HG03135 (cell line): ENCODE measurements at regions not wholly inside any gene's neighbourhood (a gene's known extent, or its start where the extent isn't known, plus 50 kb on each side); places are given as distances from the start of the nearest gene placed in this dataset.

Experiments used
- ATAC-seq: cut with Tn5 transposase; IDR thresholded peaks from one replicate; pipeline ENCODE4 v1.9.1; 2021; ENCODE audit warnings: mild to moderate bottlenecking, moderate library complexity; ENCODE audit not compliant: unreplicated experiment

DNA sequence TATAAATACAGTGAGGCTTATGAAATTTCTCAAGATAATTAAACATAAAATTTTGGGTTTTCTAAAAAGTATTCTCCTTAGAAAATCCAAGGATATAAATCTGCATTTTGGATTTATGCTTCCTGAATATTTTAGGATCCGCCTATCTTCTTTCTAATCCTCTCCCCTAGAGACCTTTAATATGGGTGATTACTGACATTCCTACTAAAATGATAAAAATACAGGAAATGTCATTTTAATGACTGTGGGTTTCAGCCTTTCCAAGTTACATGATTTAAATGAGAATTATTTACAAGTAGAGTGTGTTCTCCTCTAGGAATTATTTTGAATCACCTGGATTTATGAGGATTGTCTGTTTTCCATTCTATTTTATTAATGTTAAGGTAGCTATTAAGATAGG is 150.4 kb downstream of the C7orf25 start:
- ATAC-seq: no peak

DNA sequence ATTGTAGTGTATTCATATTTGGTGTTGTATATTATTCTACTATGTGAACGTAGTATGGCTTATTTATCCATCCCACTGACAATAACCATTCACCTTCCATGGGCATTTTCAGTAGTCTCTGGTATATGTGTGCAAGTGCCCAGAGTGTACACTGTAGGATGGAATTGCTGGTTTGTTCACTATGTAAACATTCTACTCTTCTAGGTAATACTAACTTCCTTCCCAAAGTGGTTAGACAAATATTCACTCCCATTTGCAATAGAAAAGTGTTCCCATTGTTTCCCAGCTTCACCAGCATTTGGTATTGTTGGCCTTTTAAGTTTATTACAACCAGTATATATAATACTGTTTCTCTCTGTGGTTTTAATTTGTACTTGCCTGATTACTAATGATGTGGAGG is 153.7 kb downstream of the C7orf25 start:
- ATAC-seq: no peak

DNA sequence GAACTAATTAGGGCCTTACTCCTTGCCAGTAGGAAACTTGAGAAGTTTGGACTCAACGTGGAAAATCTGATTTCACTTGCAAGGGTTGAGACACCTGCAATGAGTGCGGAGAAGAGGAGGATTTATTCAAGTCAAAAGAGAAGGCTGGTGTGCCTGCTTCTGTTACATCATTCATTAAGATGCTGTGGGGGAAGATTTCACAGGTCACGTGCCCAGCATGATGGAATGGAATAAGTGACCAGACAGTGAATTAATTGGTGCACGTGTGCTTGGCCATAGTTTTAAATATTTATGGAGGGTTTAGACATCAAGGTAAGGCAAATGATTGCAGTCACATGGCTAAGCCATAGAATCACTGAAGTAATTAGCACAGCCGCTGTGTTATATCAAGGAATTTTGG is 155.0 kb downstream of the C7orf25 start:
- ATAC-seq: no peak

DNA sequence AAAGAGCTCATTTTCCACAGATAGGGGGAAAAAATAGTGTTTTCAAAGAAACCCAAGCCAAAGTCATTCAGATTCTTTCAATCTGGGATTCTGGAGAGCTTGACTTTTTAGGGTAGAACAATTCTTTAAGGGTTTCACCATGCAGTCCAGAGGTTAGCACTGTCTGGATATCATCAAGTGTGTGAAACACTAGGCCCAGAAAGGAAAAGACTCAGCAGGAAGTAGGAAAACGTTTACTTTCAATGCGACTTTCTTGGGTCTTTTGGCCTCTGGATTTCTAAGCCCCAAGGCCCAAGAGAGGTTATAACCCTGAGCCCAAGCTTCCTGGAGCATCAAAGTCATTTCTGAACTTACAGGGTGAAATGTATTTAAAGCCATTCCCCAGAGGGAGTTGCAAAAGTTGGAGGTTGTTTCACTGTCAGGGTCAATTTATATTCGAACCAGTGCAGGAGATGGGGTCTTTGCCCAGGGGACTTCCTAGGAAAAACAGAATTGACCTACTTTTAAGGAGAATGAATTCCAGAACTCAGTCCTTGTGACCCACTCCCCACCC is 158.0 kb downstream of the C7orf25 start:
- ATAC-seq: no peak

DNA sequence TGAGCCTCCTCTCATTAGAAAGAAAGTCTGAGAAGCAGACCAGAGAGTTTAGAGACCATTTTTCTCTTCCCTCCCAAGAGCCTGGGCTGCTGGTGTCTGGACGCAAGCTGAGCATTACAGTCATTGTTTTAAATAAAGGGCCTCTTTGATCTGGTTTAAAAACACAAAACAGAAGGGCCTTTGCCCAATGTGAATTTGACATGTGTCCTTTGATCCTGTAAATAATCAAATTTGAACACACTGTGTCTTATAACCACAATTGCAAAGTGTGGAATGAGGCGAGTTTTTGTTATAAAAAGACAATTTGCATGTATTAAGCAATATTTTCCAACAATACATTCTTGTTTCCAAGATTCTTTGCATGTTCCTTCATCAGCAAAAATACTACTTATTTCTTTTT is 158.5 kb downstream of the C7orf25 start:
- no peak for ATAC-seq

DNA sequence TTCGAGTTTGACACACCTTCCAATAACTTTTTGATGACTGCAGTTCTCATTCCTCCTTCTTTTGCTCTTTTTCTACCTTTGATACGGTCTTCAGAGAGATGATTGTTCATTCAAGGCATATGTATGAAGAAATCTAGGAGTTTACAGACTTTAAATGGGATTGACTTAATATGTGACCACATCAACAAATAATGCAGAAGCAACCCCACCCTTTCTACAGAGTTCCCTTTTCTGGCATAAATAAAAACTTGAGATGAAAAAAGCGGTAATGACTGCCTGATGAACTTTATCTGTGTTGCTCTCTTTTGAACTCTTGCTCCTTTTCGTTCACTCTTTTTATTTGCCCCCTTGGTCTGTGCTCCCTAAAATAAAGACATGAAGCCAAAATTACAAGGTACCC is 161.7 kb downstream of the C7orf25 start:
- ATAC-seq: no peak

DNA sequence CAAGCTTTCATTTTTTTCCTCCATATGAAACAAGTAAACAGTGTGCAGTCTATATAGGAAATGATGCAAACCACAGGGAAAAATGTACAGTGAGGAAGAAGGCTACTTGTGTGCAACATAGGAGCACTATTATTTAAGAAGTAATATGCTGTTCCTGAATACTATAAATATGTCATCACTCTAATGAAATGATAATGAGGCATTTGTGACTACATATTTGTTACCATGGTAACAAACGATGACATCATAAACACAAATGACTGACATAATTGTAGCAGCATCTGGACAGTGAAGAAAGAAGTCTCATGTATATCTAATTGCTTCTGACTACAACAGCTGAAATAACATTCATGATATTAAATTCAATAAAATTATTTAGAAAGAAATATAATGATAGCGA is 164.8 kb downstream of the C7orf25 start:
- ATAC-seq: no peak

DNA sequence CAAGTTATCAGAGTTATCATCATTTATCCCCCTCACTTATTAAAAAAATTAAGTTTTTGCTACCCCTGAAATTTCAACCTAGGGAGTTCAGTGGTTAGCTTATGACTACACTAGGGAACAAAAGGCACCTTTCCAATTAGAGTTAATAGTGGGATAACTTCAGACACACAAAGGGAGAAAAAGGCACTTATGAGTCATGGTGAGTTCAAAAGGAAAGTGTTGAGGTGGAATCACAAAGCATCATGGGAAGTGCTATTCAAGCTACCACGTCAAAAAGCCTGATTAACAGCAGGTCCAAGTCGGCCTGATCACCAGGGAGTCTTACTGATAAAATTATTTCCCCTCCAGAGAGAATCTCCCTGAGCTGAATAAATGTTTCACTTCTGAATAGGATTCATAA is 165.7 kb downstream of the C7orf25 start:
- ATAC-seq: no peak

DNA sequence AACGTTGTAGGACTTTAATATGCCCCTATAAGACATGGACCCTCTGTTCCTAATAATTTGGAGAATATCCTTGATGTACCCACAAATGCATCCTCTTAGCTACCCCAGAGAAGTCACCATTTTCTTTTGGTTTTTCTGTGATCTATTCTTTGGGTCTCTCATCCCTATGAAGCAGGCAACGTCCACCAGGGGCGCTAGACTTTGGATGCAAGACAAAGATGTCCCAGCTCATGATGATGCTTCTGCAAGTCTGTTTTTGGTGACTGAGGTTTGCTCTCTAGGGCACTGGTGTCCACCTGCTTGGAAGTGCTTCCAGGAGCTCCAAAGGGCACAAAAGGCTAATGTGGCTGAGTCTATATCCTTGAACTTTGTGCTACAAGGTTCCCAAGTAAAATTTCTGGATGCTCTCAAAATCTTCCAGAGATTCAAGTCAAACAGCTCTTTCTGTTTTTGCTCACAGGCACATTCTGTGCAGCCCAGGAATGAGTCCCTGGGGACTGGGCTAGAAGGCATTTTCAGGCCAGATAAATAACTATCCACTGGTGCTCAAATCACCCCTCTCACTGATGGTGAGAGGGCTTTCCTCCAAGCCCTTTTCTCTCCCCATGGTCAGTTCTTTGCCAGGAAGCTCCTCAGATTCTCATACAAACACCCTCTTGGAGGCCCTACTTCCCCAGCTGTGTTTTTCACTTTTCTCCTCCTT is 166.4 kb downstream of the C7orf25 start:
- peak; percentile 62 for ATAC-seq

DNA sequence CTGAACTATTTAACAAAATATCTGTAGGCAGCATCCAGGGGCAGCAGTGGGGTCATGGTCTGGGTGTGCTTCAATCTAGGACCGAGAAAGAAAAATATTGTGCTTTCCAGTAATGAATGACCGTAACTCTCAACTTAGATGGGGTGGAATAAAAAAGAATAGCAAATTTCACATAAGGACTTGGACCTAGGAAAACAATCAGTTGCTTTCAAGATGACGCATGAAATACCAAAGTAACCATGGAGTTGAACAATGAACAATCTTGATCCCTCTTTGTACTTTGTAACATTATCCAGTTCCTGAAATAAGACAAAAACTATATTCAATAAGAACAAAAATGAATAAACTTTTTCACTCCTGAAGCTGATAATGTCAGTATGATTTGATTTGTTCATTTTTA is 167.1 kb downstream of the C7orf25 start:
- no peak for ATAC-seq

DNA sequence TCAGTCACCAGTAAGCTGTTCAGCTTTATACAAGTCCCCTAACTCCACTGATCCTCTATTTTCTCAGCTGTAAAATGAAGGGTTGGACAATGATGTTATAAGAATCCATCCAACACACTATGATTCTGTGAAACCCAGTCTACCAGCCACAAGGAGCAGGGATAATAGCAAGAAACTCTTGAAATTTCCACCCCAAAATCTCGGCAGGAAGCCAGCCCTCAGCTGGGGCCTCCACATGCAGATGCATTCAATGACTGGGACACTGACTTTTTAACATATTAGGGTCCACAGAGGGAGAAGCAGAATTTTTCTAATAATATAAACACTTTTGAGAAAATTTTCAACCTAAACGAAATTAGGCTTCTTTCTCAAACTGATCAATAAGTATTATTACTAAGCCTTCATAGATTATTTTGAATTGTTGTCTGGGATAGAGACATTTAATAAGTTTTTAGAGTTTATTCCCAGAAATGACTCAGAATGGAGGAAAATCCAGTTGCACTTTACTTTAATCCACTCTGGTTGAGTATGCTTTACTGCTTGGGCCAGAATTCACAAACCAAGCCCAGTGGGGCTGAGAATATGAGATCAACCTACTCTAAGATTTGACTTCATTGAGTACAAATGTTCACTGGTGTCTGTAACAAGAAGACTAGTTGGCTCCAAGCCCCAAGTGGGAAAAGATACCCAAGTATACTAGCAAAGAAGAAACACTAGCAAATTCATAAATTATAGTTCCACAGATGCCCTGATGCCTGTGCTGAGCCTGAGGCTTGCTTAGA is 168.6 kb downstream of the C7orf25 start:
- no peak for ATAC-seq

DNA sequence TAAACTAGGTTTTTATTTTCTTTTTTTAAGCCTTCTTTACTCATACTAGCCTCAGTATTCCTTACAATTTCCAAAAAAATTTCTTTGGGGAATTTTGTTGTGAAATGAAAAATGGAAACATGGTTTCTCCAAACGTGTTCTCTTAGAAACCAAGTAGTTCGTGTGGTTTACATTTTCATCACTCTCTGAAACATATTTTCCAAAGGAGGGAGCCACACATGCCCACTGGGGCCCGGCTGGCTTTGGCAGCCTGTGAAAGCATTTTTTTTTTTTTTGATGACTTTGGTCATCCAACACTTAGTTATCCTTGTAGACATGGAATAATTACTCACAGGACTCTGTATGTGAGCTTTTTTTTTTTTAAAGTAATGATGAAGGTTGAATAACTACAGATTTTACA is 169.6 kb downstream of the C7orf25 start:
- ATAC-seq: no peak

DNA sequence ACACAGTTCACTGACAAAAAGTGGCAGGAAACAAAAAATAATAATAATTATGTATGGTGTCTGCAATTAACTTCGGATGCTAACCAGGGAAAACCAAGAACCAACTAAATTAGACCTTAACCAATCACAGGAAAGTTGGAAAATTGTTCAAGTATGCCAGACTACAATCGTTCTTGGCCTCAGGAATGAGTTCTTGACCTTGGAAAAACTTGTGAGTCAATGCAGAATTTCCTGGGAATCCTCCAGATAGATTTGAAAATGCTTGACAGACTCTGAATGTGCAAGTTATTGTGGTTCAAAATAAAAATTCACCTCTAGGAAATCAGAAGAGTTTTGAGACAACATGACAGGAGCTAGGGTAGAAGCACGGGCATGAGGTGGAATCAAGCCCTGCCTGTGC is 171.5 kb downstream of the C7orf25 start:
- ATAC-seq: no peak

DNA sequence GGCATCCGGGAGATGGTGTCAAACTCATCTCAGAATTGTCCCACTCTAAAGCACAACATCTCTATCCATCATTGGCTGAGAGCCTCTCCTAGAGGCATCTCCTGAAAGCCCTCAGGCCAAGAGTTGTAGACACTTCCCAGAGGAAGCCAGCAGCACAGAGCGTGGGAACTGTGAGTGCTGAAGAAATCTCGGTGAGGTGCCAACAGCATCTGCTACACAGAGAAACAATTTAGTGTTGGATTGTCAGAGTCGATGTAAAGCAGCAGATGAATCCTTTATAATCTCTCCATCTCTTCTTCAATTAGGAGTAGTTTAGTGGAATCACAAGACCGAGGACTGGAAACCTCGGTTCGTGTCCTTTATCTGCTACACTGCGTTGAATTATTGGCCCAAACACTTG is 172.2 kb downstream of the C7orf25 start:
- no peak for ATAC-seq

DNA sequence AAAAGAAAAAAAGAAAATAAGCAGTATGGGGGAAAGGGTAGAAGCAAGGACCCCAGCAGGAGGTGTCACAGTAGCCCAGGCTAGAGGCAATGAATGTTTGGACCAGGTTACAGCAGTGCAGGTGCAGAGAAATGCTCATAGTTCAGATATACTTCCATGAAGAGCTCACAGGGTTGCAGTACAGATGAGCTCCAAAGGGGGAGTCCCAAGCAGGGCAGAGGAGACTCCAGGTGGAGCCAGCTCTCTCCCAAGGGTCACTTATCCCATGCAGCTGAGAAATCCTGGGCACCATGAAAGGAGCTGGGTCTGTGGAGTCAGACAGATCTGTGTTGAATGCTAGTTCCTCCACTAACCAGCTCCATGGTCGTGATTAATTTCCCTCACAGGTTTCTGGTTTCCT is 174.9 kb downstream of the C7orf25 start:
- ATAC-seq: no peak

DNA sequence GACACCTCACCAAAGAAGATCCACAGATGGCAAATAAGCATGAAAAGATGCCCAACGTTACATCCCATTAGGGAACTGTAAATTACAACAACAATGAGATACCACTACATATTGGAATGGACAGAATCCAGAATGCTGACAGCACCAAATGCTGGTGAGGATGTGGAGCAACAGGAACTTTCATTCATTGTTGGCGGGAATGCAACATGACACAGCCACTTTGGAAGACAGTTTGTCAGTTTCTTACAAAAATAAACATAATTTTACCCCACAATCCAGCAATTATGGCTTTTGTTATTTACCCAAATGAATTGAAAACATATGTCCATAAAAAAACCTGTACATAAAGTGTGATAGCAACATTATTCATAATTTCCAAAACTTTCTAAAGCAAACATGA is 176.8 kb downstream of the C7orf25 start:
- ATAC-seq: no peak

DNA sequence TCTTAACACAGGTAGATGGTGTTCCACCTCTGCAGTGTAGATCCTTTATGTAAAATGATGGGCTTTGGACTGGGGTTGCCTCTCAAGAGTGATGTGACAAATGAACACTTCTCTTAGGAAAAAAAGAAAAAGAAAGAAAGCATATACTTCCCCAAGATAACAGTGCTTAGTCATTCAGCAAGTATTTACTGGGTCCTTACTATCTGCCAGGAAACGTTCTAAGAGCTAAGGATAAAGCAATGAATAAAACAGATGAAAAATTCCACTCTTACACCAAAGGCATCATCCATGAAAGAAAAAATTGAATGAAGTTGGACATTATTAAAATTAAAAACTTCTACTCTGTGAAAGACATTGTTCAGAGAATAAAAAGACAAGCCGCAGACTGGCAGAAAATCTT is 177.3 kb downstream of the C7orf25 start:
- no peak for ATAC-seq

DNA sequence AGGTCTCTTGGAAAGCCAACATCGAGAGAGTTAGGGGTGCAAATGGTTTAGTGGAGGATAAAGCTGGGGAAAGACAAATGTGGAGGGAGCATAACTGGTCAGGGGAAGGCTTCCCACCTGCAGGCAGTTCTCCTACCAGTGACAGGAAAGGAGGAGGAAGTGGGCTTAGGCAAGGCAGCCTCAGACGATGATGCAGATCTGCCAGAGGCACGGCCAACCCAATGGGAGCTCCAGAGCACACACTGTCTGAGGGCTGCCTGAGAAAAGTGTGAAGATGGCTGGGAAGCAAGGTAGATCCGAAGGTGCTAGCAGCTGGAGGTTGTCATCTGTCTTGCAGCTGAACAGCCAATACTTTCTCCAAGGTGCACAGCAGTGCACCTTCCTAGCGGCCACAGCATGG is 178.8 kb downstream of the C7orf25 start:
- no peak for ATAC-seq

DNA sequence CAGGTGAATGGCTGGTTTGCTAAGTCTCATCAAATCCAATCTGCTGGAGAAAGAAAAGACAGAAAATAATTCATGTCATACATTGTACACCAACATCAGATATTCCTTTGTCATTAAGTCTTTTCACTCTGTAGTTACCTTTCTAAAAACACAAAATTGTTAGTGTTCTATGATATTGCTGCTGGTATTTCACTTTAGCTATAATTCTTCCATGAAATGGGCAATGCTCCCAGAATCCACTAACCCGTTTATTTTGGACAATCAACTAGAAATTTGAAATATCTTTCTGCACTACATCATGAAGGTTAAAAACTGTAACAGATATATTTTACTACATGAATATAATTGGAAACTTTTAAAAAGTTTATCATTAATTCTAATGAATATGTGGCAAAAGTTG is 181.3 kb downstream of the C7orf25 start:
- no peak for ATAC-seq

DNA sequence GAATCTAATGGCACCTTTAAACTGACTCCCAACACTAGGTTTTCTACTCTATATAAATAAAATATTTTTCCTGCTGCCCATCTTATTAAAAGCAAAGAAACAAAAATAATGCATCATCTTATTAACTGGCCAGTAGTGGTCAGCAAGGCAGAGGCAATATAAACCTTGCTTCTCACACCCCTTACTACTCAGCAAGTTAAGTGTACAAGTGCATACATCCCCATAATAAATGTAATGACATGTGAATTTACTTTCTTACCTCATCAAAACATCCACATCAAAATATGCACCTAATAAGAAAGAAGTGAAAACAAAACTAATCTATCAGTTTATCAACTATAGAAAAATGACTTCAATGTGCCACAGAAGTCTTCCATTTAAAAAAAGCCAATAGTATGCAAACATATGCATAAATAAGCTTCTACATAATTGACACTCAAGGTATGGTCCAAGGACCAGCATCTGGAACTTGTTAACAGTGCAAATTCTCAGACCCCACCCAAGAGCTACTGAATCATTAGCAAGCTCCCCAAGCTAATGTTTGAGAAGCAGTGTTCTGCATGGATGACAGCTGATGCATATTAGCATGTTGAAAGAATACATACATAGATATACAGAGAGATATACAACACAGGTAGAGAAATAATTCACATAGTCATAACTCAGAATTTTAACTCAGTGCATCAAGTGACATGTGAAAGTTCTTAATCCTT is 182.7 kb downstream of the C7orf25 start:
- no peak for ATAC-seq

DNA sequence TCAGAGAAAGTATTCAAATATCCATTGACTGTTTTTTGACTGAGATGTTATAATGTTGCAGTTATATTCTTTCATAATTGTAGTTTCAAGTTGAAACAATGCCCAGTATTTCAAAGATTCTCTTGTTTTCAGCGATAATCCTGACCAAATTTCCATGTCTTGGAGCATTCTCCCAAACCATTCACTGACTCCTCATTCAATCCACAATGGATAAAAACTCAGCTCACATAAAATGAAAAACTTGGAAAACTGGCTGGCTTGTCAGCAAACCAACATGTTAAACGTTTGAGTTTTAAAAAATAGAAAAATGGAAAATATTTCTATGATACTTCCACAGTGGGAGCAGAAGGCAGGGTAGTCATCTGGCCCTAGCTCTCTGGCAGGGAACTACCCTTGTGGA is 184.4 kb downstream of the C7orf25 start:
- ATAC-seq: no peak
